Naive B cell (primary cell): ENCODE measurements at regions not wholly inside any gene's neighbourhood (a gene's known extent, or its start where the extent isn't known, plus 50 kb on each side); places are given as distances from the start of the nearest gene placed in this dataset.
"Not testable (repeated sequence)": the region's sequence is repeated elsewhere in the genome, so short reads cannot be mapped to it uniquely, and the experiment has no call there.

Source experiments
- ATAC-seq, 2 donors: fragments of 150-1000 bp; cut with Tn5 transposase; 2 replicates each; pipeline ENCODE4 v1.10.0; 2021; ENCODE audit warnings: low read depth in 2 of 2, mild to moderate bottlenecking in 2 of 2, moderate library complexity in 2 of 2
- DNase-seq: peaks from one replicate; pipeline ENCODE4 v3.0.0; 2022
- H3K27ac Mint-ChIP-seq, 6 donors: one replicate each; pipeline ENCODE4 v1.8.0; 2020 to 2022; ENCODE audit warnings: mild to moderate bottlenecking in 6 of 6, mixed read lengths in 6 of 6, moderate library complexity in 5 of 6, inconsistent platforms in 2 of 6
- H3K27me3 Mint-ChIP-seq, 3 donors: one replicate each; pipeline ENCODE4 v1.8.0; 2021 to 2022; ENCODE audit warnings: mixed read lengths in 3 of 3, mild to moderate bottlenecking in 1 of 3
- H3K36me3 Mint-ChIP-seq, 2 donors: one replicate each; pipeline ENCODE4 v1.8.0; 2020 to 2022; ENCODE audit warnings: mixed read lengths in 2 of 2, inconsistent platforms in 1 of 2, mild to moderate bottlenecking in 1 of 2
- H3K4me1 Mint-ChIP-seq, 3 donors: one replicate each; pipeline ENCODE4 v1.8.0; 2020 to 2022; ENCODE audit warnings: mixed read lengths in 3 of 3, inconsistent platforms in 1 of 3, mild to moderate bottlenecking in 1 of 3, moderate library complexity in 1 of 3
- H3K4me3 Mint-ChIP-seq, 8 donors: one replicate each; pipeline ENCODE4 v1.8.0; 2020 to 2022; ENCODE audit warnings: mild to moderate bottlenecking in 8 of 8, mixed read lengths in 8 of 8, moderate library complexity in 8 of 8, inconsistent platforms in 2 of 8
- H3K9me3 Mint-ChIP-seq, 7 donors: one replicate each; pipeline ENCODE4 v1.8.0; 2020 to 2022; ENCODE audit warnings: mixed read lengths in 7 of 7, mild to moderate bottlenecking in 5 of 7, inconsistent platforms in 2 of 7, moderate library complexity in 1 of 7

DNA sequence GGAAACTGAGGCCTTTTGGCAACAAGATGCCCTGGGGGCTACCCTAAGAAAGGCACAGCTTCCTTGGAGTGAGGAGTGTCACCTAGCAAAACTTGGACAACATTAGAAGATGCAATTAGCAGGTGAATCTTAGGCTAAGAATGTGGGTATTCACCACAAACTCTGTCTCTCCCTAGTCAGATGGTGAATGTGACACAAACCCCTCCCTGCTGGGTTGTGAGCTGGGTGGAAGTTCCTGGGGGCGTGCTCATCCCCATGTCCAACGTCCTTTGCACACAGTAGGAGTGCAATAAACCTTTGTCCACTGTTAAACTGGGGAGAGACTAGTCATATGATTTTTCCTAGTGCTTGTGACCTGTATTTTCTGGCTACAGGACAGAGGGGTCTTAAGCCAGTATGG is 67.1 kb upstream of the SH3GL3 start:
- H3K9me3 Mint-ChIP-seq = peaks cover 0 to 4% (median 0%) of the 10 kb centered on the region in 7 donors
- peaks cover 0 to 2% (median 0%) of the 10 kb centered on the region in 3 donors for H3K4me1 Mint-ChIP-seq
- DNase-seq (no peak), ATAC-seq (no peak)
- H3K27ac Mint-ChIP-seq = peak overlapping the region in 1 of 6 donors; percentile 65
- no peak overlapping the region for H3K4me3 Mint-ChIP-seq
- H3K27me3 Mint-ChIP-seq = peaks cover 30 to 54% (median 49%) of the 10 kb centered on the region in 3 donors
- no peaks in the 10 kb centered on the region for H3K36me3 Mint-ChIP-seq

DNA sequence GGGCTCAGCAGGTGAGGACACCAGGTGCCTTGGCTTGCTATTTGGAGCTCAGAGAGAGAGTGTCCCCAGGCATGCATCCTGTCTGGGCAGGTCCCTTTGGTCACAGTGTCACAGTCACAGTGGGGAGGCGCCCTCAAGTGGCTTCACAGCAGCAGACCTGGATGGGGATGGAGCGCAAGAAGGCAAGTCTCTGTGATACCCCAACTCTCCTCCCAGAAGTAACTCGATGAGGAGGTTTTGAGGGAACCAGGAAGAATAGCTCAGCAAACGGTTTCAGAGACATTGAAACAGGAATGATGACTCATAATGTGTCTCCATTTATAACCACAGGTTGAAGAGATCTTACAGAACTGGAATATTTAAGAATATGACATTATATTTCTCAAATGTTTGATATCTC is 66.5 kb upstream of the SH3GL3 start:
- Mint-ChIP-seq H3K4me1 (peaks cover 0 to 2% (median 0%) of the 10 kb centered on the region in 3 donors), H3K27ac (no peak overlapping the region), H3K9me3 (peaks cover 0 to 4% (median 0%) of the 10 kb centered on the region in 7 donors), H3K4me3 (no peak overlapping the region), H3K36me3 (no peaks in the 10 kb centered on the region), H3K27me3 (peaks cover 26 to 48% (median 43%) of the 10 kb centered on the region in 3 donors)
- ATAC-seq = no peak
- DNase-seq = no peak

DNA sequence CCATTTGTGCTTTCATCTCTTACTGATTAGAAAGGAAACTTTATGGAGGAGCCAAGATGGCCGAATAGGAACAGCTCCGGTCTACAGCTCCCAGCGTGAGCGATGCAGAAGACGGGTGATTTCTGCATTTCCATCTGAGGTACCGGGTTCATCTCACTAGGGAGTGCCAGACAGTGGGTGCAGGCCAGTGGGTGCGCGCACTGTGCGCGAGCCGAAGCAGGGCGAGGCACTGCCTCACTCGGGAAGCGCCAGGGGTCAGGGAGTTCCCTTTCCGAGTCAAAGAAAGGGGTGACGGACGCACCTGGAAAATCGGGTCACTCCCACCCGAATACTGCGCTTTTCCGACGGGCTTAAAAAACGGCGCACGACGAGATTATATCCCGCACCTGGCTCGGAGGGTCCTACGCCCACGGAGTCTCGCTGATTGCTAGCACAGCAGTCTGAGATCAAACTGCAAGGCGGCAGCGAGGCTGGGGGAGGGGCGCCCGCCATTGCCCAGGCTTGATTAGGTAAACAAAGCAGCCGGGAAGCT is 63.5 kb upstream of the SH3GL3 start:
- H3K4me1 Mint-ChIP-seq, H3K27ac Mint-ChIP-seq, H3K9me3 Mint-ChIP-seq, ATAC-seq, H3K36me3 Mint-ChIP-seq, DNase-seq, H3K4me3 Mint-ChIP-seq: not testable (repeated sequence)
- peaks cover 14 to 20% (median 16%) of the 10 kb centered on the region in 3 donors for H3K27me3 Mint-ChIP-seq

DNA sequence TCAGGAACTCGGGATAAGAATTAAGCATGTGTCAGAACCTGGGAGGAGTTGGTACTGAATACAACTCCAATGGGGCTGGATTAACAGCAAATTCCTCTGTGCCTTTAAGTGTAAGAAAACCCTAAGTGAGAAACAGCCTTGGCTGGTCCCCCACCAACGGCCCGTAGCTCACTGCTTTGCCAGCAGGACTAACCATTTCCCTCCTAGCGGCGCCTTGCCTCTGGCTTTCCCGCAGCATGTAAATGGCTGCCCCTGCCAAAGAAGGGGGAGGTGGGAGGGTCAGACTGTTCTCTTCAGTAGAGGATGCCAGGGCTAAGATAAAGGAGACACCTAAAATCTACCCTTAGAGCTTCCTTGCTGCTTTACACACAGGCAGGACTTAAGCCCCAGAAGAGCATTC is 51.0 kb upstream of the SH3GL3 start:
- ATAC-seq (no peak), DNase-seq (no peak)
- peaks cover 0 to 5% (median 0%) of the 10 kb centered on the region in 7 donors for H3K9me3 Mint-ChIP-seq
- no peaks in the 10 kb centered on the region for H3K4me1 Mint-ChIP-seq
- no peak overlapping the region for H3K27ac Mint-ChIP-seq
- no peak overlapping the region for H3K4me3 Mint-ChIP-seq
- peaks cover 13 to 50% (median 27%) of the 10 kb centered on the region in 3 donors for H3K27me3 Mint-ChIP-seq
- H3K36me3 Mint-ChIP-seq = no peaks in the 10 kb centered on the region
